HG02885 (cell line): ENCODE measurements at regions not wholly inside any gene's neighbourhood (a gene's known extent, or its start where the extent isn't known, plus 50 kb on each side); places are given as distances from the start of the nearest gene placed in this dataset.

Source experiments
- ATAC-seq: cut with Tn5 transposase; IDR thresholded peaks from one replicate; pipeline ENCODE4 v1.9.1; 2021; ENCODE audit warnings: mild to moderate bottlenecking; ENCODE audit not compliant: unreplicated experiment, poor library complexity

DNA sequence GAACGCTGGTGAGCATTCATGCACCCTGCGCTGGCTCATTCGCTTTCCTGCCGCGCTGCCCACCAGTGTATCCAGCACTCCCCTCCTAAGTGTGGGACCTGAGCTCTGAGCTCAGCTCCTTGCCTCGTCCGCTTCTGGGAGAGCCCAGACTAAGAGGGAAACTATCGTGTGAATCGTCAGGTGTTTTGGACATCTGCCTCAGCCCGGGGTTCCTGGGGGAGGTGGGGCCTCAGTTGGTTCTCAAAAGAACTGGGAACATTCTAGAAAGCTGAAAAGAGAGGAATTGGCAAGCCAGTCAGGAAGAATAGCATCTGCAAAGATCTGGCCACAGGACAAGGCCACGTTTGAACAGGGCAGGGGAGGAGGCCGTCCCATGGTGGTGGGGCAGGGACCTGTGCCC, 205.4 kb upstream of the CIBAR2 start:
- ATAC-seq = no peak

DNA sequence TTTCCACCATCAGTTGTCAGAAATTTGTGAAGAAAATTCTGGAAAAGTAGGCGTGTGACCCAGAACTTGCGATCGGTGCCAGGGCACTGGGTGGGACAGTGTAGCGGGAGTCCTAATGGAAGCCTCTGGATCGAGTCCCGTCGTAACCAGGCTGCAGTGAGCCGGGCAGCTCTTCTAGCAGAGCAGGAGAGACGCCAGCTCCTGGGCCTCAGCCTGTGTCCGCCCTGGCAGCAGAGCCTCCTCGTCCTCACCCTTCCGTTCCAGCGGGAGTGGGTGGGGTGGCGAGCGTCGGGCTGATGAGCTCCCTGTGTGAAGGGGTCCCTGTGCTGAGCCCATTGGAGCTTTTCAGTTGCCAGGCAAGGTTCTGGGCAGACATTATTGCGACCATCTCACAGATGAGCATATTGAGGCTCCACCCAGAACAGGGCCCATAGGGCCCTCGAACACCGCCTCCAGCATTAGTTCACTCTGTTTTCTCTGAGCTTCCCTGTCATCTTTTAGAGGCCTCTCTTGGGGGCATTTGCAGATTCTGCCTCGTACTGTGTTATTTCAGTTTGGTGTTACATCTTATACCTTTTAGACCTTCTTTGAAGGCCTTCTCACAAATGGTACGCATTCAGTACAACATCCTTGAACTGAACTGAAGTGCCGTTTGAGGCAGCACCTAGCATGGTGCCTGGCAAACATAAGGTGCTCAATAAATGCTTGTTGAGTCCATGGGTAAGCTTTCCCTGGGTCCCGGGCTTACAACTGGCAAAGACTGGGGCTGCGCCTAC, 207.1 kb upstream of the CIBAR2 start:
- no peak for ATAC-seq

DNA sequence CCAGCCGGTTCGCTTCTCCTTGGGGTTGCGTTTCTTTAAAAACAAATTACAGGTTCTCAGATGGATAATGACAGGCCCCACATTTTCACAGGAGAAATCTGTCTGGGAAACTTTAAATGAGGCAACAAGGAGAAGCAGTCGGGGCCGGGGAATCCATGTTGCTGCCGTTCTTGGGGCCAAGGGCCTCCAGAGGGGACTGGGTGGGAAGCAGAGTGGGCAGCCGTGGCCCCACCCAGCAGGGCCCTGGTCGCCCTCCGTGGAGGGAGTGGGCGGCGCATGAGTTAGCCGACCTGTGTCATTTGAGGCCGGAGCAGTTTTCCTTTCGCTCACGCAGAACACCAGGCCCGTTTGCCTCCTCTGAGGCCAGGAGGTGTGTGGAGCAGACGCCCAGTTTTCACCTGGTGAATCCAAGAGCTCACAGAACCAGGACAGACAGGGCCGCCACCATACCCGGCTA, 207.7 kb upstream of the CIBAR2 start:
- no peak for ATAC-seq

DNA sequence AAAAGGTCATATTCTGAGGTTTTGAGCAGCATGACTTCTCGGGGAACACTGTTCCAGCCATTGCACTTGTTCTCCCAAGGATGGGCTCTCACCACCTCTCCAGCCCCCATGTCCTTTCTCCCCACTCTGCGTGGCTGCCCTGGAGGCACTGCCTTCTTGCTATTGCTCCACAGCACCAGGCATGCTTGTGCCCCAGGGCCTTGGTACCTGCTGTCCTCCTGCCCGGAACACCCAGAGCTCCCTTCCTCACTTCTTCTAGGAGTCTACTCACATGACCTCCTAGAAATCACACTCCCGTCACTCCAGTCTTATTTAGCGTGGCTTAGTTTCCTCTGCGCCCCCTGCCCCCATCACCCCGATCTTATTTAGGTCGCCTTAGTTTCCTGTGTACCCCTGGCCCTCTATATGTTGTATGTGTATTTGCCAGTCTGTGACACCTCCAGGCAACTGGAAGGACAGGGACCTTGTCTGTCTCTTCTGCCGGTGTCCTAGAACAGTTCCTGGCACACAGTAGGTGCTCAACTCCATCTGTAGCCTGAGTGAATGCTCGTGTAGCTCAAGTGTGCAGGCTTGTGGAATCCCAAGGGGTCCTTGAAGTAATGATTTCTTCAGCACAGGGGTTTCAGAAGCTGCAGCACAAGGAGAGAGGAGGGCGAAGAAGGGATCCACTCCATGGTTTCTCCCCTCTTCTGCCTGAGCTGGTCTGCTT, 208.6 kb upstream of the CIBAR2 start:
- no peak for ATAC-seq

DNA sequence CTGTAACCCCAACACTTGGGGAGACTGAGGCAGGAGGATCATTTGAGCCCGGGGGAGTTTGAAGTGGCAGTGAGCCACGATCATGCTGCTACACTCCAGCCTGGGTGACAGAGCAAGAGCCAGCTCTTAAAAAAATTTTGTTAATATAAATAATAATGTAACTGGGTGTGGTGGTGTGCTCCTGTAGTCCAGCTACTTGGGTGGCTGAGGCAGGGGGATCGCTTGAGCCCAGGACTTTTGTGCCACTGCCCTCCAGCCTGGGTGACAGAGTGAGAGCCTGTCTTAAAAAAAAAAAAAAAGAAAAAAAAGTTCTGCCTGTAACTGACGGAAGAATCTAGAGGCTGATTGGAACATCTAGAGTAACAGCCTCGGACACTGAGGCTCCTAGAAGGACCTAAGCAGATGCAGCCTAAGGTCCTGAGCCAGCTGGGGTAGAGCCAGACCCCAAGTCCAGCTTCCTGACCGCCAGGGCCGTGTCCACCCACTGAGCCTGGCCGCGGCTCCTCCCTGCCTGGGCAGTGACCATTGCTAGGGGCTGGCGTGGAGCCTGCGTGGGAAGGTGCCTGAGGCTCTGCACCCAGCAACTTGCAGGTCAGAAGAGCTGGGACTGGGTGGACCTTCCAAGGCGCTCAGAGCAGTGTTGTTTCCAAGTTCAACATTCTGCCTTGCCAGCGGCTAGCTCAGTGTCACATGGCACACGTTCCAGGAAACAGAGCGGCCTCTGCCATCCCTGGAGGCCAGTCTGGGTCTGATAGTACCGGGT, 209.4 kb upstream of the CIBAR2 start:
- ATAC-seq = no peak

DNA sequence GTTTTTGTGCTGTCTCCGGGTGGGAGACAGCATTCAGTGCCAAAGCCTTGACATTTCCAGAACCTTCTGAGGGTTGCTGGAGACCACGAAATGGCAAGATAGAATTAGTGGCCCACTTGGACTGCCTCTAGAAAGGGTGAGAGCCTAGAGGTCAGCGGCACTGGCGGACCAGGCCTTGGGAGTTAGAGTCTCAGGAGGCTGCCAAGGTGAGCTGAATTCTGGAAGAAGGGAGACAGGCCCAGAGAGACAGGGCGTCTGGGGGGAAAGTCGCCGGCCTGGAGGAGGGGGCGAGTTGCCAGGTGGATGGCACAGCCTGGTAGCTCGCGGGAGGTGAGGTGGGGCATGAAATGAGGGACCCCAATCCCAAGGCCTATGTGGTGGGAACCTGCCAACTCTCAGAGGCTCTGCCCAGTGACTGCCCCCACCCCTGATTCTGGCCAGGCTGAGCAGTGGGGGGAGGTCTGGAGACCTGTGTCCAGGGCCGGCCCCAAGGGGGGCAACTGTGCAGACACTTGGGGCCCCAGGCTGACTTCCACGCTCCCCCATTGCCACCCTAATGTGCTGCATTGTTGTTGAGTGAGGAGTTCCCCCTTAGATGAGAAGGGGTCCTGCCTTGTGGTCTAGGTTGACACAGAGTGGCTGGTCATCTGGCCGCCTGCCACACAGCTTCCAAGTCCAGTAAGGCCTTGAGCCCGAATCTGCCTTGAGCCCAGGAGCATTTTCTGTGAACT, 211.1 kb upstream of the CIBAR2 start:
- no peak for ATAC-seq

DNA sequence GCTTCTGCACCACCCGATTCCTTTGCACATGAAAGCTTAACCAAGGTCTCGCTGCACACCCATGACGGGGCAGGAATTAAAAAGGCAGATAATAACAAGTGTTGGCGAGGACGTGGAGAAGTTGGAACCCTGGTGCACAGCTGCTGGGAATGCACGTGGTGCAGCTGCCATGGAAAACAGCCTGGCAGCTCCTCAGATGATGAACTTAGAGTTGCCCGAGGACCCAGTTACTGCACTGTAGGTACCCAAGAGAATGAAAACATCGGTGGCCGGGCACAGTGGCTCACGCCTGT, 211.6 kb upstream of the CIBAR2 start:
- no peak for ATAC-seq

DNA sequence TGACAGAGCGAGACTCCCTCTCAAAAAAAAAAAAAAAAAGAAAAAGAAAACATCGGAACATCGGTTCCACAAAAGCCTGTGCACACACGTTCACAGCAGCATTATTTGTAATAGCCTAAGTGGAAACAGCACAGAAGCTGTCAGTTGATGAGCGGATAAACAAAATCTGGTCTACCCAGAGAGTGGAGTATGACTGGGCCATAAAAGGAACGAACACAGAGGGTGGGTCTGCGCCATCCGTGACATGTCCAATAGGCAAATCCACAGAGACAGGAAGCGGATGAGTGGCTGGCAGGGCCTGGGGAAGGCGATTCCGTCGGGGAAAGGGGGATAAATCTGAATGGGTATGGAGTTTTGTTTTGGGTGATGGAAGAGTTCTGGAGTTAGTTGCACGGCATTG, 212.2 kb upstream of the CIBAR2 start:
- ATAC-seq = no peak

DNA sequence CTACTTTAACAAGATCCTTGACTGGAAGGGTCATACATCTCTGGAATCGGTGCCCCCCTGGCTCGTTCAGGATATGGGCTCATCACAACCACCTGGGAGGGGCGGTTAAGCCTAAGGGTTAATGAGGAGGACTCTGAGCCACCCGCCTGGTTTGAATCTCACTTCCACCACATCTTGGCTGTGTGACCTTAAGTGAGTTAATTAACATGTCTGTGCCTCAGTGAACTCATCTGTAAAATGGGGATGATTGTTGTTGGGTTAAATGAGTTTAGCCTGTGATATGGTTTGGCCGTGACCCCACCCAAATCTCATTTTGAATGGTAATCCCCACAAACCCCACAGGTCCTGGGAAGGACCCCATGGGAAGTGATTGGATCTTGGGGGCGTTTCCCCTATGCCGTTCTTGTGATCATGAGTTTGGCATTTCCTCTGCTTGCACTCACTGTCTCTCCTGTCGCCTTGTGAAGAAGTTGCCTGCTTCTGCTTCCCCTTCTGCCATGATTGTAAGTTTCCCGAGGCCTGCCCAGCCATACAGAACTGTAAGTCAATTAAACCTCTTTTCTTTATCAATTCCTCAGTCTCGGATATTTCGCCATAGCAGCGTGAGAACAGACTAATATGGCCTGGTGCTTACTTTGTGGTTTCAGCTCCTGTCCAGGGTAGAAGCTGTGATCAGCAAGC, 214.0 kb upstream of the CIBAR2 start:
- no peak for ATAC-seq

DNA sequence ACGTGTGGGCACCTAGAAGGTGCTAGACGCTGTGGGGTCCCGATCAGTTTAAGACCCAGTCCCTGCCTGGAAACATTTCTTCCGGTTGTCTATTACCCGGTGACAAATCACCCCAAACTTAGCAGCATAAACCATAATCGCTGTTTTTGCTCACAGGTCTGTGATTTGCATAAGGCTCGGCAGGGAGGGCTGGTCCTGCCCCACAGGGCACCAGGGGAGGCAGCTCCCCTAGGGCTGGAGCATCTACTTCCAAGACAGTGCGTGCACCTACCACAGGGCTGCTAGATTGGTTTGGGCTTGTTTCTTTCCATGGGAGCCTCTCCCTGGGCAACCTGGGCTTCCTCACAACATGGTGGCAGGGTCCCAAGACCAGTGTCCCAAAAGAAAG, 214.5 kb upstream of the CIBAR2 start:
- ATAC-seq = no peak

DNA sequence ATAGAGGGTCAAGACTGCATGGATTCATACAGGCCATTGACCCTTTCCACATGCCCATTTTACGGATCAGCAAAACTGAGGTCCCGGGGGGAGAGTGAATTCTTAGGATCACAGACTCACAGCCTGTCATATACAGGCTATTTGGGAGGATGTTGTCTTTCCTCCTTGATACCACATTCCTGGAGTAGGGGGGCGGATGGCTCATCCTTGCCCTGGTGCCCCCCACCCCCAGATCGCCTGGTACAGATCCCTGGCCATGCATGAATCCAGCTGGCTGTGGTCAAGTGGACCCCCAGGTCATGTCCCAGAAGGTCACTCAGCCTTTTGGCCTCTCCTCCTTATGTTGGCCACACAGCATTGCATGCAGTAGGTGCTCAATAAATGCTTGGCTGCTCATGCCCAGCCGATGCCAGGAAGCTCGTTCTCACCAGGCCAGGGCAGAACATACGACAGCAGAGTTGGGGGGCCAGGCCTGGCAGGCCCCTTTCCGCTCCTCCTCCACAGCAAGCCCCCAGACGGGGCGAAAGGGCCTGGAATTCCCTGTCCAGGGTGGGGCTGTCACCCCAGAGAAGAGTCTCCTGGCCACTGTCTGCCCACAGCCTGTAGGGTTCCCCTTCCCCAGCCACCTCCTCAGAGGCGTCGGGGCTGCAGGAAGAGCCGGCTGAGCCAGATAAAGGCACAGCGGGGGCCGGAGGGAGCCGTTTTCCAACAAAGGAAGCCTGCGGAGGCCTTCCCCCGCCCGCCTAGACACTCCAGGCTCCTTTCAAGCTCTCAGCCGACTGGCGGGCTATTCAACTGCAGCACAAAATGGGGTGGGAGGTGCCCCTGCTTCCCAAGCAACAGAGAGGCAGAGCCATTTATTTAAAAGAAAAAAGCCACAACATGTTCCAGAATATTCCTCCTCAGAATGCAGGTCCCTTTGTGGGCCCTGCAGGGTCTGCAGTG, 215.7 kb upstream of the CIBAR2 start:
- ATAC-seq = no peak

DNA sequence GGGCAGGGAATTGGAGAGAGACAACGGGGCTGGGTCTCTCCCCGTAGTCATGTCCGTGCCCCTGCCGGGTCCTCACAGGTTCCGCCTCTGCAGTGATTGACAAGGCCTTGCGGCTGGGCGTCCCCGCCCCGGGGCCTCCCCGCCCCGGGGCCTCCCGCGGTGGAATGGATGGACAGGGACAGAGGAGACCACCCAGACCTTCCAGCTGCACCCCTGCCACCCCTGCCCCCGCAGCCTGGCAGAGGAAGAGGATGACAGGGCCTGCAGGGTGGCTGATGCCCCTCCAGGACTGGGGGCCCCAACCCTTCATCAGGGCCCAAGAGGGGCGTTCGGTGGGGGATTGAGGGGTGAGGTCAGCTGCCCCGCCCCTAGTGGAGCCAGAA, 216.4 kb upstream of the CIBAR2 start:
- no peak for ATAC-seq

DNA sequence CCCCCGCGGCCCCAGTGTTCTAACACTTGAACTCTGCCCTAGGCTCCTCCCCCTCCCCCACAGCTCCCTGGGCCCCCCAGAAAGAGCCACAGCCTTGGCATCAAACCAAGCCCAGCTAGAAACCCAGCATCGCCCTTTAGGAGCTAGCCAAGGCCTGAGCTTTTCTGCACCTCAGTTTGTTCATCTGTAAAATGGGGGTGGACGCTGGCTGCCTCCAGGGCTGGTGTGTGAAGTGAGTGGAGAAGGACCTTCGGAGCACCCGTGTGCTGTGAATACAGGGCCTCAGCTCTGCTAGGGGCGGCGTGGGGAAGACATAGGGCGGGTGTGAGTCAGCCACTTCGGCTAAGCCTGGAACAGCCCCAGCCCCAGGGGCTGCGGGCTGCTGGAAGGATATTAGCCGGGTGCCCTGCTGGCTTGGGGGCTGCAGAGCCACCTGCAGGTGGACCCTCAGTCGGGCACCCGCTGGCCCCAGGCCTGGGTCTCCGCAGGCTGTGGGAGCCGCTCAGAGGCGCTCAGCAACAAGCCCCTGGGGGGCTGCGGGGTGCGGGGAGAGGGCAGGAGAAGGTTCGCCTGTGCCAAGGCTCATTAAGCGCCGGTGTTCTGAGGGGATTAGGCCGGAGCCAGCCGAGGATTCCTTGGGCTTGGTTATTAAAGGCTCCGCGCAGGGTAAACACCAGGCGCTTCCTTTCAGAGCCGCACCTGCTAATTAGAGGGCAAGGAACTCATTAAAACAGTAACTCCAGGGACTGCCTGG, 217.0 kb upstream of the CIBAR2 start:
- ATAC-seq = no peak

DNA sequence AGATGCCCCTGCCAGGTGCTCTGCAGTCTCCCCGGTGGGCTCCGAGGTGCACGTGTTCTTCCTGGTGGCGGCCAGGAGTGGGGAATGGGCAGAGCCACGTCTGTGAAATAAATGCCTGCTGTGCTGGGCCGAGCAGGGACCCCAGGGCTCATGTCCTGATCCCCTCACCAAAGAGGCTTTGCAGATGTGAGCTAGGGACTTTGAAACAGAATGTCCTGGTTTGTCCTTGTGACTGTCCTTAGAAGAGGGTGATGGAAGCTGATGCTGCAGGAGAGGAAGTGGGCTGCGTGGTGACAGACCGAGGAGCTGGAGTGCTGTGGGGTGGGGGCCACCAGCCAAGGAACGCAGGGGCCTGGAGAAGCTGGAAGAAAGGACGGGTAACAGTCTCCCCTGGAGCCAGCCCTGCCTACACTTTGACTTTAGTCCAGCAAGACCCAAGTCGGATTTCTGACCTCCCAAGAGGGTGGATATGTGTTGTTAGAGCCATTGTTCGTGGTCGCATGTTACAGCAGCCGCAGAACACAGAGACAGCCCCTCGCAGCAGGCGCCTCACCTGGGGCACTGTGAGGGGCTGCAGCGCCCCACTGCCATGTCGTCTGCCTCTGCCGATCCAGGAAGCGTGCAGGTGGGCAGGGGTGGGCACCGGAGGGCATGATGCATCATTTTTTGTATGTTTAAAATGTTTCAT, 217.9 kb upstream of the CIBAR2 start:
- ATAC-seq = no peak

DNA sequence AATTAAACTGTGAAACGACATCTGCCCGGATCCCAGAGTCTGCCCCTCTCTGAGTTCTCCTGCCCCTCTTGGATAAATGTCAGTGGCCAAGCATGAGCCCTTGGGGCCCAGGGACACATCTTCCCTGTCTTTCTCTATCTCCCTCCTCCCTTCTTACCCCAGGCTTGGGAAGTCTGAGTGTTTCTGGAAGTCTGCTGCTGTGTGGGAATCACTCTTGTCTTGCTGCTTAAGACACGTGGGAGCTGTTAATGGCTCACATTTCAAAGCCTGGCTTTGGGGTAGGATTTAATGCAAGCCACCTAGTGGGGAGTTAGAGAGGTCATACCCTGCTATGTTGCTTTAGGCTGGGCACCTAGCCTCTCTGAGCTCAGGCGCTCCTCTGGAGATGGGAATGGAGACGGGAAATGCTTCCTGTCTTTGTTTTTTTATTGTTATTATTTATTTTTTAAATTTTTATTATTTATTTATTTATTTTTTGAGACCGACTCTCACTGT, 218.5 kb upstream of the CIBAR2 start:
- no peak for ATAC-seq

DNA sequence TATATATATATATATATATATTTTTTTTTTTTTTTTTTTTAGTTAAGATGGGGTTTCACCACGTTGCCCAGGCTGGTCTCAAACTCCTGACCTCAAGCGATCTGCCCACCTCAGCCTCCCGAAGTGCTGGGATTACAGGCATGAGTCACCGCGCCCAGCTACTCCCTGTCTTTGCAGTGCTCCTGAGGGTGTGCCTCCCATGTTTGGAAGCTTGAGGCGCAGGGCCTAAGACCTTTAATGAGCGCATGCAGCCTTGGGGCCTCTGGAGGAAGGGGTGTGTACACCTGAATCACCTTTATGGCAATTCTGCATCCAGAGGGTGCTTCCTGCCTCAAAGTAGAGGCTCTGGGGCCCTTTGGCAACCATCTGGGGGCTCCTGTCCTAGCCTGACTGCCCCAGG, 219.4 kb upstream of the CIBAR2 start:
- no peak for ATAC-seq

DNA sequence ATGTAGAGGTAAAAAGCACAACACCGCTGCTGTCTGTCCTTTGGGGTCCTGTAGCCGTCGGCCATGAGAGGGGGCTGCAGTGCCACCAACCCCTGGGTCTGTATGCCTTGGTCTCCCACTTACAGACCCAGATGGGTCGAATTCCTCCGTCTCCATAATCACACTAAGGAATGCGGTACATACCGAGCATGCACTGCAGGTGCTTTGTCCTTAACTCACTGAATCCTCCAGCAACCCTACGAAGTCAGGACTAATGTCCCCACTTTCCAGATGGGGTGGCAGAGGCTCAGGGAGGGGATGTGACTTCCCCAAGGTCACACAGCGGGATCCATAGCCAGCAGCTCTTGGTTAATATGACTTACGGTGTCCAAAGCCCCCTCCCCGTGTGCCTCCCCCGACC, 219.9 kb upstream of the CIBAR2 start:
- no peak for ATAC-seq

DNA sequence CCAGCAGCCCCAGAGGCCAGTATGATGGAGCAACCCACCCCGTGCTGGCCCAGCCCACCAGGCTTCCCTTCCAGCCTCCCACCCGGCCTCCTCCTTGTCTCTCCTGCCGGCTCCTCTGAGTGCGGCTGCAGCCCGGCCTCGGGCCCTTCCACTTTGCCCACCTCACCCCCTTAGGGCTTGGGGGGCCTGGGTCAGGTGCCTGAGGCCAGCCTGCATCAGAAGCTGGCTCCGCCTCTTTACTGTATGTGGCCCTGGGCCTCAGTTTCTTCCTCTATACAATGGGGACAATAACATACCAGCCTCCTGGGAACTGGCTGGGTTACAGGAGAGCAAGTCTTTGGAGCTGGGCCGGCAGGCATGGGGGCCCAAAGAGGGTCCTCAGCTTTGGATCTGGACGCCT, 221.1 kb upstream of the CIBAR2 start:
- ATAC-seq = no peak
